Stimulated activated CD4-positive, alpha-beta T cell treated with anti-CD3 and anti-CD28 coated beads, Interleukin-2, amount 100 ng/mL, for 48 hours (primary cell): ENCODE measurements at regions not wholly inside any gene's neighbourhood (a gene's known extent, or its start where the extent isn't known, plus 50 kb on each side); places are given as distances from the start of the nearest gene placed in this dataset.
"Not testable (repeated sequence)": the region's sequence is repeated elsewhere in the genome, so short reads cannot be mapped to it uniquely, and the experiment has no call there.

Experiments used
- DNase-seq, 2 donors: peaks; one replicate each; pipeline ENCODE4 v3.0.0-alpha.2; 2020

DNA sequence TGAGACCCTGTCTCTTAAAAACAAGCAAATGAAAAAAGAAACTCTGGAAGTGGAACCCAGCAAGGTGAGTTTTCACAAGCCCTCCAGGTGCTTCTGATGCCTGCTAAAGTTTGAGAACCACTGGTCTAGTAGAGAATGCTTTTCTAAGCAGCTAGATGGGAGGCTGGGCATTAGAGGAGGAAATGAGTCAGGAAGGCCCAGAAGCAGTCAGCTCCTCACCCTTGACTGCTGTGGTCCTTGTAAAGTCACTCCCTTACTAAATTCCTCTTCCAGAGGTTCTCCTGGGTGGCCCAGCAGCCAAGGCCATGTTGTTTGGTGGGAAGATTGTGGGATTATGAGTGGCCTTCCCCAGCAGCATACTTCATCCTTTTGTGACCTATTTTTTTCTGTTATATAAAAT lies 52.0 kb upstream of the FYN start:
- DNase-seq = peak in 1 of 2 donors; percentile 5

DNA sequence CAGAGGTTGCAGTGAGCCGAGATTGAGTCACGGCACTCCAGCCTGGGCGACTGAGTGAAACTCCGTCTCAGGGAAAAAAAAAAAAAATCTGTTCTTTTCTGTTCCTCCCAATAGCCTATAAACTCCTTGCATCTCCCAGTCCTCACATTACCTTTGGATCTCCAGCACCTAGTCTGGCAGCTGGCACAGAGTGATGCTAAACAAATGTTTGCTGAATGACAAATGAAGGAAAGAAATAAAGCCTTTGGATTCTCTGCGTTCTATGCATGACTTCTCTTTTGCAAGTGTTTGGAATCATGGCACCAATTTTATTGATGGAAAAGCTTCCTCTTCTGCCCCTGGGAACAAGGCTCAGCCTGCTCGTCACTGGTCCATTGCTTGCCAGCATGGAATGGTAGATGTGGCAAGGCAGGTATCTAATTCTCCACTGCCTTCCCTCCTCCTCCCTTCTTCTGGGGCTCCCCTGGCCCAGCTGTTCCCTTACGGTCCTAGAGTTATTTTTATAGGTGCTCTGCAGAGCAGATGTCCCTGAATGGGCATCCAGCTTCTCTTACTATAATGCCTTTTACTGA lies 53.6 kb upstream of the FYN start:
- DNase-seq = no peak

DNA sequence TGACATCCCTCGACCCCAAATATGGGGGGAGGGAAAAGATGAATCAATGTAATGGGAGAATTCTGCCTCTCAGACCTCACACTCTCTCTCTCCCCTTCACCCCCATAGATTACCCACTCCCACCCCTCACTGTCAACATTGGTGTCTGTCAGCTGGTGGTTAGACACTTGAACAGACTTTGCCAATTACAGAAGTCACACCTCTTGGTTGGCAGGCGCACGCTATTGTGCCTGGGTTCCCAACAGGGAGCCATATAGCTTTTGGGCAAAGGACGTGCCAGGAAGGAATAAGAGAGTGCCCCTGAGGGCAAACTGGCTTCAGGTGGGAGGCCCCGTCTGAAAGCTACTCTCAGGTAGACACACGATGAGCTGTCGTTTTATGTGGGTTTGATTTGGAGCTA lies 54.1 kb upstream of the FYN start:
- no peak for DNase-seq

DNA sequence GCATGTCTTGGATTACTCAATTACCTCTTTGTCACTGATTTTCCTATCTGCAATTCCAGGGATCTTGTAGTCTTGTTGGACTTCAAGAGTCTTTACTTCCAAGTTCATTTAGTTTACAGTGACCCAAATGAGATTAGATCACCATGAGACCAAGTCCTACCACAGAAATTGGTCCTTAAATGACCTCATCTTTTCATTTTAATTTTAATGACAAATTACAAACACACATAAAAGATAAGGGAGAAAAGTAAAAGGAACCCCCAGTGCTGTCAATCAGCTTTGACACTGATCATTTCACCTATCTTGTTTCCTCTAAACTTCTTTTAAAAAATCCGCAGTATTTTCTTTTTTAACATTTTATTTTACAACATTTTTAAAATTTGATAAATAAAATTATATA lies 54.9 kb upstream of the FYN start:
- no peak for DNase-seq

DNA sequence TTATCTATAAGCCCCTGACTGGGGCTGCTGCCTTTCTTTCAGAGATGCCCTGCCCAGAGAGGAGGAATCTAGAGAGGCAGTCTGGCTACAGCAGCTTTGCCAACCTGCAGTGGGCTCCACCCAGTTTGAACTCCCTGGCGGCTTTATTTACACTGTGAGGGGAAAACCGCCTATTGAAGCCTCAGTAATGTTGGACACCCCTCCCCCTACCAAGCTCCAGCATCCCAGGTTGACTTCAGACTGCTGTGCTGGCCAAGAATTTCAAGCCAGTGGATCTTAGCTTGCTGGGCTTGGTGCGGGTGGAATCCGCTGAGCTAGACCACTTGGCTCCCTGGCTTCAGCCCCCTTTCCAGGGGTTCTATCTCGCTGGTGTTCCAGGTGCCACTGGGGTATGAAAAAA lies 61.4 kb upstream of the FYN start:
- not testable (repeated sequence) for DNase-seq

DNA sequence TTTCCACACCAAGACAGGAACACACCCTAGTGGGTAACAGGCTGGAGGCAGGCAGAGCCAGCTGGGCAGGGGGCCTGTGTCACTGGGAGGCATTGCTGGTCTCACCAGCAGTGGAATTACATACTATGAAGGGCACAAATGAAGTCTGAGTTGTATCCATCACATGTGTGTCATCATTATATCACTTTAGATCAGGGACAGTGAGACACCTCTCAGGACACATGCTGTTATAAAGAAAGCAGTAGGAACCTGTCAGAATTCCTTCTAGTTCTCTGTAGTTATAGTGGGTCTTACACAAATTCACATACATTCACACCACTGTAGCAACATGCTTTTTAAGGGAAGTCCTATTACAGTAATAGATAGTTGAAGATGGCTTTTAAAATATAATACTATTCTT lies 63.5 kb upstream of the FYN start:
- no peak for DNase-seq

DNA sequence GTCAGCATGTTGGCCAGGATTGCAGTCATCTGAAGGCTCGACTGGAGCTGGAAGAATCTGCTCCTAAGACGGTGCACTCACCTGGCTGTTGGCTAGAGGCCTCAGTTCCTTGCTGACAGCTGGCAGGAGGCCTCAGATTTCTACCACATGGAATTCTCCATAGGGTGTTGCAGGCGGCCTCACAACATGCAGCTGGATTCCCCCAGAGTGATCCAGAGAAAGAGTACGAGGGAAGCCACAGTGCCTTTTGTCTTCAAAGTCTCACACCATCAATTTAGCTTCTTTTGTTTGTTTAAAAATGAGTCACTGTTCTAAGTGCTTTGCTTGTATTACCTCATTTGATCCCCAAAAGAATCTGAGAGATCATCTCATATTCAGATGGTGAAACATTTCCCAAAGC lies 65.5 kb upstream of the FYN start:
- no peak for DNase-seq

DNA sequence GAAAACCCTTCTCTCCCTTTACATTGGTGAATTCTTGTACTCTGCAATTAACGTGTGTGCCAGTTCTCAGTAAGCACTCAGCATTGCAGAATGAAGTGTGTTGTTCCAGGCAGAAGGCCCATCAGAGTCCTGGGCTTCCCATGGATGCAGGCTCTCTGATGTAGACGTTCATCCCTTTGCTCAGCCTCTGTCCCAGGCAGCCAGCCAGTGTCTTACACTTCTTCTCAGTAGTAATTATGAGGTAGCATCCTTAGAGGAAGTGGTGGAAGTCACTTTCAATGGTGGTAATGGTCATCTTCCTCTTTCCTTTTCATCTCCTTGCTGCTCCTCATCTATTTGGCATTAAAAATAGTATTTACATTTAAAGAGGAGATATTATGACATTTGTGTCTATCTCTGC lies 66.7 kb upstream of the FYN start:
- DNase-seq = no peak

DNA sequence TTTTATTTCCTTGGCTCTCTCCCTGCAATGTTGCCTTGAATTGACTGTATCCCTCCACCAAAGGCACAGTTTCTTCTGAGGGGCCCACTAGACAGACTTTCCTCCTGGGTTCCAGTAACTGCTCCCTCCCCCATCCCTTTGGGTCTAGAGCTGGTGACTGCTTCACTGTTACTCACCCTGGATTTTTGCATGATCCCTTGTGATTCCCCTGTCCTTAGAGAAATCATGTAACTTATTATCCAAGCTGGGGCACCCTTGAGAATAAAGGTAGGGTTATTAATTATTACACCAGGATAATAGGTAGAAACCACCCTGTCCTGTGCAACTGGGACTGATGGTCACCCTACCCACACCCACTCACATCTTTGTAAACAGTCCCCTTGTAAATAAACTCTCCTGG lies 67.5 kb upstream of the FYN start:
- no peak for DNase-seq

DNA sequence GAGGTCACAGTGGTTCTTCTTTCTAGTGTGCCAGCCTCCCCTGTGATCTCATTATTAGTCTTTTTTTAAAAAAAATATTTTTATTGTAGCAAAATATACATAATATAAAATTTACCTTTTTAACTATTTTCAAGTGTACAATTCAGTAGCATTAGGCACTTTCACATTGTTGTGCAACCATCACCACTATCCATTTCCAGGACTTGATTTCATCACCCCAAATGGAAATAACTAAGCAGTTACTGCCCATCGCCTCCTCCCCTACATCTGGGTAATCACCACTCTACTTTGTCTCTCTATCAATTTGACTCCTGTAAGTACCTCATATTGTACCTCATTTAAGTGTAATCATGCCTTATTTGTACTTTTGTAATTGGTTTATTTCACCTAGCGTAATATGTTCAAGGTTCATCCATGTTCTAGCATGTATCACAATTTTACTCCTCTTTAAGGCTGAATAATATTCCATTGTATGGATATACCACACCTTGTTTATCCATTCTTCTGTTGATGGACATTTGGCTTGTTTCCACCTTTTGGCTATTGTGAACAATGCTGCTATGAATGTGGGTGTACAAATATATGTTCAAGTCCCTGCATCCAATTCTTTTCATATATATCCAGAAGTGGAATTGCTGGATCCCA lies 68.6 kb upstream of the FYN start:
- DNase-seq = no peak

DNA sequence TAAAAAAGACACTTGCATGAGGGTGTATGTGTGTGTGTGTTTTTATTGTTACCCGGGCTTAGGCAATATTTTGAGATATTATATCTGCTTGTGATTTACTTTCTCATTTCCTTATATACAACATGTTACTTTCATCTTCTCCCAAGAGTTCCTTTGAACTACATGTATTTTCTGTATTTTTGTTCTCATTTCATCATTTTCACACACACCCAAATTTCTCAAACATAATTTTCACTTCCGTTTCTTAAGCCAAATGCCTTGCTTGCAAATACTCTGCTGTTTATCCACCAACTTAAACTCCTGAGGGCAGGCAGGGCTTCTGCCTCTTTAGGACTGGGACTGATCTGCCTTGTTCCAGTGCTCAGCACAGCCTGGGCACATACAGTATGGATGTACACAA lies 69.3 kb upstream of the FYN start:
- no peak for DNase-seq

DNA sequence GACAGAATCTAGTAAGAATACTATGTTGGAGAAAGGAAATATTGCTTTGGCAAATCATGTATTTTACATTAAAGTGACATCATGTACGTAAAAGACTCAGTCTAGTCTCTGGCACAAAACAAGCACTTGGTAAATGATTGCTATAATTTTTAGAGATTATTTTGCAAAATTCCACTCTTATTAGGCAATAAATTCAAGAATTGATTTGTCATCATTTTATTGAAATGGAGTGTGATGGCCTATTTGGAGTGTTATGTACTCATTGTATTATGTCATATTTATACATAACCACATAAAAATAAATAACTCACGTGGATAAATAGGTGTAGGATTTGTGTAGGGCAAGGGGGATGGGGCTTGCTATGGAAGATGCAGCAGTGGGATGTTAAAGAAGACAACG lies 70.0 kb upstream of the FYN start:
- DNase-seq = no peak

DNA sequence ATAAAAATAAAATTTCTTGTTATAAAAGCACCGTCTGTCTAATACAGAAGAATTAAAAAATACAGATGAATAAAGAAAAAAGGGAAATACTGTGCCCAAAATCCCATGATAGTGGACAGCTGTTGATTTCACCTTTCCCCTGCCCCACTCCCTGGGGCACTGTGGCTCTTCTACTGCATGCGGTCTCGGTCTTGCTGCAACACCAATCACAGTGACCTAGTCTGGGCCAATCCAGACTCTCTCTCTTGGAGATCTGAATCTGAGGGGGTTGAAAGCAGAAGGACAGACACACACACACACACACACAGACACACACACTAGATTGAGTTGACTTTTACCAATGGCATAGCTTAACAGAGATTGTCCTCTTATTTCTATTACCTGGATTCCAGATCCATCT lies 70.5 kb upstream of the FYN start:
- no peak for DNase-seq

DNA sequence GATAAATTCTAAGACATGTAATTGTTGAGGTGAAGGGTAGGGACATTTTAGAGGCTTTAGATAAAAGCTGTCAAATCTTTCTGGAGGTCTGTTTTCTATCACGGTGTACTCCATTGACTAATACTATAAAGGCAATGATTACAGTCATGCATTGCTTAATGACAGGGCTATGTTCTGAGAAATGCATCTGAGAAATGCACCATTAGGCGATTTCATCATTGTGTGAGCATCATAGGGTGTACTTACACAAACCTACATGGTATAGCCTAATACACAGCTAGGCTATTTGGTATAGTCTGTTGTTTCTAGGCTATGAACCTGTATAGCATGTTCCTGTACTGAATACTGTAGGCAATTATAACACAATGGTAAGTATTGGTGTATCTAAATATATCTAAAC lies 71.3 kb upstream of the FYN start:
- DNase-seq = no peak

DNA sequence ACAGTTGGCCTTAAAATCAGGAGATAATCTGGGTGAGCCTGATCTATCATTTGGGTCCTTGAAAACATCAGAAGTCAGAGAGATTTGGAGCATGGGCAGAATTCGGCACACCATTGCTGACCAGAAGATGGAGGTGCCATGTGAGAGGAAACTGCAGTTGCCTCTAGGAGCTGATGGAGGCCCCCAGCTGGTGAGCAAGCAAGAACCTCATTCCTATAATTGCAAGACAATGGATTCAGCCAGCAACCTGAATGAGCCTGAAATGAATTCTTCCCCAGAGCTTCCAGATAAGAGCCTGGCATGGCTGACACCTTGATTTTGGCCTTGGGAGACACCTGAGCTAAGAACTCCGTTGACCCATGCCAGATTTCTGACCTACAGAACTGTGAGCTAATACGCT lies 76.3 kb upstream of the FYN start:
- DNase-seq = no peak

DNA sequence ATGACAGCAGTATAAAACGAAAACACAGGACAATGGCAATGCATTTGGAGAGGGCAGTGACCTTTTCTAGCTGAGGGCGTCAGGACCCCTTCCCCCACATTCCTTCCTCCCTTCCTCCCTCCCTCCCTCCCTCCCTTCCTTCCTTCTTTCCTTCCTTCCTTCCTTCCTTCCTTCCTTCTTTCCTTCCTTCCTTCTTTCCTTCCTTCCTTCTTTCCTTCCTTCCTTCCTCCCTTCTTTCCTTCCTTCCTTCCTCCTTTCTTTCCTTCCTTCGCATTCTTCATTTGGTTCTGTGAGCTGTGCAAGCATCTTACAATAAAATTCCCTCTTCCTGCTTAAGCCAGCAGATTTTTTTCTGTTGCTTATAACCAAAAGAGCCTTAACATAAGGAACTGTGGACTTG lies 76.7 kb upstream of the FYN start:
- not testable (repeated sequence) for DNase-seq

DNA sequence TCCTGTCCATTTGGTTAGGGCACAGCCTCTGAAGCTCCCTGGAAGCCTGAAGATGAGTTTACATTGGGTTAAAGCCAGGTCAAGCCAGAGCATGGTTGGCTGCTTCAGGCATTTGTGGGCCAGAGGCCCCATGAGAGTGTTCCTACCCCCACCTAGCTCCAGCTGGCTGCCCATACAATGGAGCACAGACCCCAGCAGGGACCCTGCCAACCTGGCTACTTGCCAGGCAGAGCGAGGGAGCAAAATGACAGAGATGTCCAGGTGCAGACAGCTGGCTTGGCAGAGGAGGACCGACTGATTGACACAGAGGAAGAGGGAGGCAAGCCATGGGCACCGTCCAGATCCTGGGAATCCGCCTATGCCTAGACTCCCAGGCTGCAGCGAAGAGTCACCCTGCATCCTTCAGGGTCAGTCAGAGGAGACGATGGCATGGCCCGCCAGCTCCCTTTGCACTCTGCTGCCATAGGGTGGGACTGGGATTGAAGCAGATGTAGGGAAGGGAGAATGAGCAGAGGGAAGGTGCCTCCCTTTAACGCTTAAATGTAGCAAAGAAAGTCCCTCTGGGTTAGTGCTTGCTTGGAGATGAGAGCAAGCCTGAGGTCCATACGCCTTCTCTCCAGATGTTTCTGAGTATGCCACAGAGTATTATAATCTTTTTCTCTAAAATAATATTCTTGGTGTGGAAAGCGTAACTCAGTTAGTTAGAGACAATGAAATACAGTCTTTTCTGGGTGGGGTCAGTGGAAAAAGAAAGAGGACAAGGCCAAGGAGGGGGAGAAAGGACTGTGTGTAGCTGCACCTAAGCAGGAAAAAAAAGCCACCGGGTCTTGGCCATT lies 77.6 kb upstream of the FYN start:
- no peak for DNase-seq

DNA sequence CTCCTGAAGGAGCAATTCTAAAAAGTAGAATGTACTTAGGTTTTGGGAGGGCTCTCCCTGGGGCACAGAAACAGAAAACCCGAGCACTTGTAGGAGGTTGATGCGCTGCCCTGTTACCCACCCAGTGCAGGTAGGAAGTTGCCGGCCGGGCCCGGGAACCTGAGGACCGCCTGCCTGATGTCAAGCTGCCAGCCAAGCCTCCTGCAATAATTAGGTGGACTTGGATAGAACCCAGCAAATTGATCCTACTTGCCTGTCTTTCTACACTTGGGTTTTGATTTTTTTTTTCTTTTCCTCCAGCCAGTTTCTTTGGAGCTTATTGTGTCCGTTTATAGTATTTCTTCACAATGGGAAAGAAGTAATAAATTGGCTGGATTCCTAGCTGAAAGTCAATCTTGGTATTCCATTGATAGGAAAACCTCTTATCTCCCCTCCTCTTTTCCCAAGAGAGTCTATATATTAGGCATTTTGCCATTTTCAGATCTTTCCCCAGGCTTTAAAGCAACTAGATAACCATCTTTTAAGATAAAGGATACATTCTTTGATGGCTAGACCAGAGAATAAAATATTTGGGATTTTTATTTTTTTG lies 78.3 kb upstream of the FYN start:
- DNase-seq = no peak

DNA sequence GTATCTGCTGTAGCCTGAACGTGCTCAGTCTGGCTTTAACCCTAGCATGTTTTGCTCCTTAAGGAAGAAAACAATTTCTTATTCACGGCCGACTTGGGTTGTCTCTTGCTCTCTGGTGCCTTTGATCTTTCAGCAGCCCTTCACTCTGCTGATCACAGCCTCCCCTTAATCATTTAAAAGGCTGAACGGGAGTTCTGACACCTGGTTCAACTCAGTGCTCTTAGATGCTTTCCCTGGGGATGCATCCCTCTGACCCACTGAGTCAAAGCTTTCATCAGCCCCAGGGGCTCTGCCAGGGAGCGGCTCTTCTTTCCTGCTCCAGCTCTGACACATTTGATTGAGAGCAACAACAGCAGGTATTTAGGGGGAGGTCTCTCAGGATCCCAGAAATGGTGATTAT lies 79.0 kb upstream of the FYN start:
- no peak for DNase-seq

DNA sequence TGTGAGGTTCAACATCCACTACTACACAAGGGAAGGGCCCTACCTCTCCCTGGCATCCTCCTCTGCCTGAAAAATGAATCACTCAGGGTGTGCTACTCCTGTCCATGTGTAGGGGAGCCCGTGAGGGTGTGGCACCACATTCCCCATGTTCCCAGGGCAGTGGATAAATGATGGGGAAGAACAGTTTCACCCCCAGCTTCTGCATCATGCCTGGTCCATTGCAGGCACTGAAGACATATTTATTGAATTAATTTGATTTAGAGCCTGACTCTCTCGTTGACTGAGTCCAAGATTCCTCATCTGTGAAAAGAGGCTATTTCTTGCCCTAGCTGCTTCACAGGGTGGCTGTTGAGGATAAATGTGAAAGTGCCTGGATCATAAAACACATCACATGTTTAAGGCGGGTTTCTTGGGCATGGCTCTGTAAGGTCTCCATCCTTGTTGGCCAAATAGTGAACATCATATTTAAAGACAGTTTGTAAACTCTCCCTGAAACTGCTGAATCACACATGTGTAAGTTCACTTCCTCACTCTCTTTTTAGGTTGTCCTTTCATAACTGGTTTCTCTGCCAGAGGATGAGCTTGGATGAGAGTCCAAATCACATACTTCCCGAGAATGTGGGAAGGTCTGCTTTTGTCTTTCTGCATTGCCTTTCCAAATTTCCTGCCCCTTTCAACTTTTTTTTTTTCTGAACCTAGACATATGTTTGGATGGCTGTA lies 79.7 kb upstream of the FYN start:
- DNase-seq = no peak

DNA sequence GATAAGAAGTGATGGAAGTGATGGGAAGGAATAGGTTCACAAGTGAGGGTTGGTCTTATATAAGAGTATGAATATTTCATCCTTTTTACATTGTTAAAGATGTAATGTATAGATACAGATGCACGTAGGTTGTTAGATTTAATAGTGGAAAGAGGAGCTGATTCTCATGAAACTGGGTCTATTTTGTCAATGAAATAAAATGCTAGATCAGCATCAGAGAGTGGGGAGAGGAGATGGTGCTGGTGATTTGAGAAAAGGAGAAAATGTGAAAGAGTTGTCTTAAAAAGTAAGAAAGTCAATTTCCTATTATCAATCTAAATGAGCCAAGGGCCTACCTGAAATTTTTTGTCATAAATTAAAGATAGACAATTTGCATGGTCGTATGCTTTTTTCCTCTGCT lies 82.8 kb upstream of the FYN start:
- no peak for DNase-seq

DNA sequence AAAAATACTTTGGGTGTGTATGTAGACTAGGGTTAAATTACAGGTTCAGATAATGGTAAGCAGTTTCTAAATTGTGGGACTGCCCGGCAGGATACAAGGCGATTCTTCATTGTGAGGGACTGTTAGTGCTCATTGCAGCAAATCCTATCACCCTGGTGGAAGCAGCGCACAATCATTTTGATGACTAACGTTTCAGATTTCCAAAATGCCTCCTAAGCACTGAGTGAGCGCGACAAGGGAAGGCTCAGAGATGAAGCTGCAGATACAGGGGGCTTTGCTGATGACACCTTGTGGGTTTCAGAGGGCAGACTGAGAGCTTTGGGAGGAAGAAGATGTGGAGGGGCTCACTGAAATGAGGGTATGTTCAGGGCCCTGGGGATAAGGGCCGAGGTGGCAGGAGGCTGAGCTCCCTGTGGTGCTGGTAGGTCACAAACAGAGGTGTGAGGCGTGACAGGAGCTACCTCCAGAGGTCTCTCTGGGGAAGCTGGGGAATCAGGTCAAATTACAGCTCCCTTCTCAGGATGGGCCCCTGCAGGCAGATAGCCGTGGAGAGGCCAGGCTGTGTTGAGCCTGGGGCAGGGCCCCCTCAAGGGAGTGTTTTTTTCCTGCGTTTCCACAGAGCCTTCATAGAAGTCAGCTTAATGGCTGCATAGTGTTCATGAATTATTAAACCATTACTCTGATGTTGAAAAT lies 84.5 kb upstream of the FYN start:
- no peak for DNase-seq

DNA sequence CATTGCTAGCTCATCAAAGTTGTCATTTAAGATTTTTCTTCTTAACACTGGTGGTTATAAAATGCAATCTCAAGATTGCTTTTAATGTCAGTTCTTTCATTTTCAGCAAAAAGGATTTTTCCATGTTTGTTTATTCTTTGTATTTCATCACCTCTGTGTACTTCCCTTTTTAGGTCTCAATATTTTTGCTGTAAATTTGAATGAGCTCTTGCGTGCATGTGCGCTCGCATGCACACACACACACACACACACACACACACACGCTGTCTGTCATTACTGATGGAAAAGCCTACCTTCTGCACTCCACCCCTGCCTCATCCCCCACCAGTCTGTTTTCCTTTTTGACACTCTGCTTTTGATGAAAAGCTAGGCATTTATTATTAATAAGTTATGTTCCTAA lies 85.3 kb upstream of the FYN start:
- no peak for DNase-seq
